ENCODE measurements at regions not wholly inside any gene's neighbourhood (a gene's known extent, or its start where the extent isn't known, plus 50 kb on each side); places are given as distances from the start of the nearest gene placed in this dataset.

- TF ChIP-seq ZFP30 (CRISPR knock-in tag; IDR thresholded peaks at IDR 0.05), result no peak
- no peak for TF ChIP-seq PATZ1 (CRISPR knock-in tag; IDR thresholded peaks at IDR 0.05; ENCODE audit: borderline replicate concordance)
- TF ChIP-seq, protein P1, sequence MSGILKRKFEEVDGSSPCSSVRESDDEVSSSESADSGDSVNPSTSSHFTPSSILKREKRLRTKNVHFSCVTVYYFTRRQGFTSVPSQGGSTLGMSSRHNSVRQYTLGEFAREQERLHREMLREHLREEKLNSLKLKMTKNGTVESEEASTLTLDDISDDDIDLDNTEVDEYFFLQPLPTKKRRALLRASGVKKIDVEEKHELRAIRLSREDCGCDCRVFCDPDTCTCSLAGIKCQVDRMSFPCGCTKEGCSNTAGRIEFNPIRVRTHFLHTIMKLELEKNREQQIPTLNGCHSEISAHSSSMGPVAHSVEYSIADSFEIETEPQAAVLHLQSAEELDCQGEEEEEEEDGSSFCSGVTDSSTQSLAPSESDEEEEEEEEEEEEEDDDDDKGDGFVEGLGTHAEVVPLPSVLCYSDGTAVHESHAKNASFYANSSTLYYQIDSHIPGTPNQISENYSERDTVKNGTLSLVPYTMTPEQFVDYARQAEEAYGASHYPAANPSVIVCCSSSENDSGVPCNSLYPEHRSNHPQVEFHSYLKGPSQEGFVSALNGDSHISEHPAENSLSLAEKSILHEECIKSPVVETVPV (CRISPR knock-in tag; IDR thresholded peaks at IDR 0.05), result no peak
- TF ChIP-seq CREB5 (CRISPR knock-in tag; IDR thresholded peaks at IDR 0.05; ENCODE audit: low read depth), result no peak
- no peak for TF ChIP-seq CSDC2 (CRISPR knock-in tag; IDR thresholded peaks at IDR 0.05)
- no peak for TF ChIP-seq OSR1 (CRISPR knock-in tag; IDR thresholded peaks at IDR 0.05)
These were observed 354.2 kb upstream of the VRK2 start for GRCh38 chr2:57692395-57692794.

All from SK-N-SH treated with all-trans-retinoic acid at 6 μM for 48 hours (cell line).